ENCODE measurements at regions not wholly inside any gene's neighbourhood (a gene's known extent, or its start where the extent isn't known, plus 50 kb on each side); places are given as distances from the start of the nearest gene placed in this dataset.

DNA sequence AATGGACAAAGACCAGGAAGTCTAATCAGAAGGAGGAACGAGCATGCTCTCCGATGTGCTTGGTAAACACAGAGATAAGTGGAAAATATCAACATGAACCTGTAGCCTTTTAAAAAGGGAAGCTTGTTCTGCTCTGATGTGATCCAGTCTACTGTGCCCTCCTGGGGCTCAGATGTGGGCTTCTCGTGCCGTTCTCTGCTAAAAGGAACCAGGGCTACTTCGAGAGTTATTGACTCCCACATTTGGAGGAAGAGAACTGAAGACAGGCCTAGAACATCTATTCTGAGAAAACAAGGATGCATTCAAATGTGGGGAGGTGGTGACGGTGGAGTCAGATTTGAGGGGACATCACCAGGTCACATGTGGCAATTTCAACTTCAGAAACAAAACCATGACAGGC lies 325.4 kb downstream of the GLRX3 start:
- DNase-seq (ENCODE audit: low read depth in 2 of 2), result no peak

DNA sequence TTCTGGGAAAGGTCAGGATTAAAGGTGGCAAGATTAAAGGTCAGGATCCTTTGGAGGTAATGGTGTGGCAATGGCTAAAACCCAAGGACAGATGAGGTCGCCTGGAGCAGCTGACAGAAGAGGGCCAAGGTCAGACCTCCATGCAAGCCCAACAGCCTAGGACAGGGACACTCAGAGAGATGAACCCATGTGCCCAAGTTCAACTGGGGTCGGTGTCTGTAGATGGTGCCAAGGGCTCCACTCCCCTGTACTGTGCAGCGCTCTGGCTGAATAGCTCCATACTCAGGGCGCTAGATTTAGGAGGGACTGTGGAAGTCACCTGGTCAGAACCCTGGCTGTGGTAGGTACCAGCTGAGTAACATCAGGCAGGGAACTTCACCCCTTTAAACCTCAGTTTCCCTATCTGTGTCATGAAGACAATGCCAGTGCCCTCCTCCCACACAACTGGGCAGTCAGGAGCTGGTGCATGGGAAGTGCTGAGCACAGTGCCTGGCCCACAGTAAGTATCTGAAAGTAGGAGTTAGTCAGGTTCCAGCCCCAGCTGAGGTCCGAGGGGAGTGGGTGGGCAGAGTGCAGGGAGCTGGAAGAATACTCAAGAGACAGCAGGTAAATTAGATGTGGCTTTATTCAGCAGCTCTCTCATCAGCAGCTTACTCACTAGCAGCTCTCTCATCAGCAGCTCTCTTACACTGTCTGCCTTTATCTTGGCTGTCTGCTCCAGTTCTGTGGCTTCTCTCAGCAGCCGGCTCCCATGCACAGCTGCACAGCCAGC lies 327.1 kb downstream of the GLRX3 start:
- DNase-seq (ENCODE audit: low read depth in 2 of 2), result no peak

DNA sequence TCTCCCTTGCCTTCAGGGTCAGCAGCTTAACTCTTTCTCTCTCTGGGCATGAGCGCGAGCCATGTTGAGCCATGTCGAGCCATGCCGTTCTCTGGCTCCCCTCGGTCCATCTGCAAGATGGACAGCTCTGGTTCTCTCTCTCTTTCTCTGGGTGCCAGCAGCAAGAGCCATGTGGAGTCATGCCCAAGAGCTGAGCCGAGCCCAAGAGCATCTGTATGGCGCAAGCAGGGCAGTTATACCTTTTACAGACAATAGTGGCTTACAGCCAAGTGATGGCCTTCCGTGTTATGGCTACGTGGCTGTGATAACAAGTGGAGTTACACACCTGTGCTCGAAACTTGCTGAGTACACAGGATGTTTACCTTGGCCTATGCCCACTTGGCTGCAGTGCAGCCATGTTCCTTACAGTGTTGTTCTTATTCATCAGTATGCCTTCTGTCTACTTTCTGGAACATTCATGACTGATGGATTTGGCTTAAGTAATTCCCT lies 327.7 kb downstream of the GLRX3 start:
- no peak for DNase-seq (ENCODE audit: low read depth in 2 of 2)

DNA sequence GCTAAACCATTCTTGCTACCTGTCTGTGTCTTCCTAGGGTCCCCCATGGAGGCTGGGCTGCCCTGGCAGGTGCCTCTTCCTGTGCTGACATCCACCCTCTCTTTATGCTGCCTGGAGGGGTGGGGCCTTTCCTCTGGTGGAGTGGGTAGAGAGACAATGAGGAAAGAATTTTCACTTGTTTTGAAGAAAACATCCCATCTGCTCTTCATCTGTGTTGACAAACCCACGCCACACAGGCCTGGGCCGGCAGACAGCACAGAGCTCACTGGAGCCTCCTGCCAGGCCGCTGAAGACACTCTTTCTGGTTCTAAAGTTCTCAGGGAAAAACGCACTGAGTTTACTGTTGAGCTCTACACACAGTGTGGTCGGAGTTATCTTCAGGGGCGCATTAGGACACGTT lies 328.2 kb downstream of the GLRX3 start:
- no peak for DNase-seq (ENCODE audit: low read depth in 2 of 2)

DNA sequence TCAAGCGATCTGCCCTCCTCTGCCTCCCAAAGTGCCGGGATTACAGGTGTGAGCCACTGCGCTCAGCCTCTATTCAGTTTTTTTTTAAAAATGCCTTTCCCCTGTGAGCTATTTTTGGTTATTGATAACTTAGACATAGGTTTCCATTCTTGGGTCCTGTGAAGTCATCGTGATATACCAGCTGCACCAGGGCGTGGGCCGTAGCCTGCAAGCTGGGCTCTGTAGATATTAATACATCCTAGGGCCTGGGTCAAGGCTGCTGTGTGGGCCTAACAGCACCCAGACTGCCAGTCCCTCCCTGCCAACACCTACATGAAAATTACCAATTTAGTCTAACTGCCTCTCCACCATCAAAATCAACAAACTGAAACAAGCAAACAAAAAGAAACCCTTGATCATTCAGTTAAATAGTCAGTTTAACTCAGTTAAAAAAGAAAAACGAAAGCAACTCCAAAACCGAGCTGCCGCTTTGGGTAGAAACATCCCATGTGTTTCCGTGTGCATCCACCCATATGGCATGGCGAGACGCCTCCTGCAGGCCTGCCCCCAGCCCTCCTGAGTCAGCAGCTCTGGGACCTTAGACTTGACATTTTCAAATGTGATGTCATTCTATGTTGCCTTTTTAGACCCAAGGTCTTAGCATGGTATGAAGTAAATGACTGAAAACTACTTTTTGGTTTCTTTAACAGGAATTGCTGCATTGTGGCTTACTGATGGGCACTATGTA lies 330.2 kb downstream of the GLRX3 start:
- no peak for DNase-seq (ENCODE audit: low read depth in 2 of 2)

DNA sequence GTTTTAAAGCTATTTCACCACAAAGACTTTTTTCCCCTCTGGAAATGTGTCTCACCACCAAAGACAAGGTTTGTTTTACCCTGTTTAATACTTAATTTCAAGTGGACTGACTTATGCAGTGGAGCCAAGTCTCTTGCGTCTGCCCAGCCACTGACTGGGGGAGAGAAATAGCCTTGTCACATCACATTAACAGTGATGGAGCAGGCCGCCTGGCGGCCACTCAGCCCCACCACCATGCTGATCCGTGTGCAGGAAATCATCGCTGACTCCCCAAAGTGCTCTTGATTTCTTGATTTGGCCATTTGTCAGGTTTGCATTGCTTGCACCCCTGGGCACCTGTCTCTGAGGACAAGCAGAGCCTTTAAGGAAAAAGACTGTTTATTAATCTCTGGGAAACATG lies 334.1 kb downstream of the GLRX3 start:
- no peak for DNase-seq (ENCODE audit: low read depth in 2 of 2)

DNA sequence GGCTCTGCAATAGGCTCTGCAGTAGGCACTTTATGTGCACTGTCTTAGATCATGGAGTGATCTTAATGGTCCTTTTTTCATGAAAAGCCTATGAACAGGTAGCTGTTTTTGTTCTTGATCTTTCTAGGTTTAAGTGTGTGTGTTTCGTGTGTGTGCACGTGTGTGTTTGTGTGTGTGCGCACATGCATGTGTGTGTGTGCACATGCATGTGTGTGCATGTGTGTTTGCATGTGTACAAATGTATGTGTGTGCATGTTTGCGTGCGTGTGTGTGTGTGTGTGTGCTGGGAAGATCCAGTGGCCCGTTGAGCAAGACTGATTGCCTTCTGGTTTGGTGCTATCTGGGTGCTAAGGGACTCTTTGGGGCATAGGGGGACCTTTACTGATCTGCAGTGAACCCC lies 334.8 kb downstream of the GLRX3 start:
- DNase-seq (ENCODE audit: low read depth in 2 of 2), result no peak

DNA sequence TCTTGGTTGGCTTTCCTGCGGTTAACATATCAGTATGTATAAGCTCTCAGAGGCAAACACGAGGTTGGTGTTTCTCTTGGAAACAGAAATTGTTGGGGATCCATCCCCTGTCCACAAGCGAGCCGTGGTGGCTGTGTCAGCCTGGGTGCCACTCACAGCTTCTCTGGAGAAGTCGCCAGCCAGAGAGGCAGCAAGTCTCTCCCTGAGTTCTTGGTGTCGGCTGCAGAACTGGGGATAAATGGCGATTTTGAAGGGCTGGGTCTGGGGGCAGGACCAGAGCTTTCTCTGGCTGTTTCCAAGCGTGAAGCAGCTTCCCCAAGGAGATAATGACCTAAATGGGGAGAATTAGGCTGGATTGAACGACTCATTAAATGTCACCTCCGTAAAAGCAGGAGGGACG lies 335.3 kb downstream of the GLRX3 start:
- no peak for DNase-seq (ENCODE audit: low read depth in 2 of 2)

DNA sequence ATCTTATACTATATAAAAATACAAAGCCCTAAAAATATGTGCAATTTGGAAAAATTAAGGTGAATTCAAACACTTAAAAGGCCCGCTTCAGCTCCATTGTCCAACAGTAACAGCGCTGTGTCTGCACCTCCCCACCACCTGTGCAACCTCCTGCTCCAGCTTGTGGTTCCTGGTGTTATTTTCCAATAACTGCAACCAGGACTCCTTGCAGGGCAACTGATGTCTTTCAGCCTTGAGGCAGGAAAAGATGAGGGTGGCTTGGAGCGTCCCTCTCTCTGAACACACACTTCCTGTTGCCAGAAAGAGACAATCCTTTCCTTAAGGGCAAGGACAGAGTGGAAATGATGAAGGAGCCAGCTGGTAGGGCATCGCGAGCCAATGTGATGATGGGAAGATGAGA lies 336.0 kb downstream of the GLRX3 start:
- DNase-seq (ENCODE audit: low read depth in 2 of 2), result no peak

DNA sequence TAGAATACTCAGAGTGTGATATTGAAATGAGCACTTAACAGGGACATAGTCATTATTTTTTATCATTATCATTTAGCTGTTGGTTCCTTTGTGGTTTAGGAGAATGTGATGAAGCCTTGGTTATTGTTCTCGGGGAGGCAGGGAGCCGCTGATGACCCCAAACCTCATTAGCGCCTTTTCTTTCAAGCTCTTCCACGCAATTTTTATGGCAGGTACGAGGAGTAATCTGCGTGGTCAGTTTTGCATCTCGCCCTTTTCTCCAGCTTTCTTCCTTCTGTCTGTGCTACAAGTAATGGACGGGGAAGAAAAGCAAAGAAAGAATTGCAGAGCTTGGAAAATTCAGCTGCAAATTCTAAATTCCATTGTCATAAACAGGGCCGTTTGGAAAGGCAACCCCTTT lies 338.4 kb downstream of the GLRX3 start:
- DNase-seq (ENCODE audit: low read depth in 2 of 2), result no peak

DNA sequence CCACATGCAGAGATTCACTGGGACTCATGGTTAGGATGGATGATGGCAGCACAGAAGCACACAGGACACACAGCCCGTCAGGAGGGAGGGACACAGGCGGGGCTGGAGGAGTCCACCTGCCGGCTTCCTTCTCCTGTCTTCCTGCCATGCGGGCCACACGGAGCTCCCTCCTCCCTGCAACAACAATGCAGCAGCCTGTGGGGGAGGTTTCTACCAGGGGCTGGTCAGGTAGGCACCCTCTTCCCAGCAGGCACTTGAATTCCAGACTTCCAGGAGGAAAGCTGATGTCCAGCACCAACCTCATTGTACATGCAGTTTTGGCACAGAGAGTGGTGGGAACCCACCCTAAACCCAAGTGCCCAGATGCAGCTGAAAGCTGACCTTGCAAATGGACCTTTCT lies 341.2 kb downstream of the GLRX3 start:
- DNase-seq (ENCODE audit: low read depth in 2 of 2), result no peak

DNA sequence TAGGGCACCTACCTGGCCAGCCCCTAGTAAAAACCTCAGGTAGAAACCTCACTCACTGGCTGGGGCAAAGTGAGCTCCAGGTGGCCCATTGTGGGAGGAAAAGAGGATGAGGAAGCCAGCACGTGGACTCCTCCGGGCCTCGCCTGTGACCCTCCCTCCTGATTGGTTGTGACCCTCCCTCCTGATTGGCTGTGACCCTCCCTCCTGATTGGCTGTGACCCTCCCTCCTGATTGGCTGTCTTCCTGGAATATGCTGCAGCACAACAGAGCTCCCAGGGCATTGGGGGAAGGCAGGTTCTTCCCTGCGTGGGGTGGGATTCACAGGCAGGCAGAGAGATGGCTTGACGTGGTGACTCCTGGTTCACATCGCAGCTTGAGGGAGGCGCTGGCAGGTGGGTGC lies 343.0 kb downstream of the GLRX3 start:
- DNase-seq (ENCODE audit: low read depth in 2 of 2), result no peak

DNA sequence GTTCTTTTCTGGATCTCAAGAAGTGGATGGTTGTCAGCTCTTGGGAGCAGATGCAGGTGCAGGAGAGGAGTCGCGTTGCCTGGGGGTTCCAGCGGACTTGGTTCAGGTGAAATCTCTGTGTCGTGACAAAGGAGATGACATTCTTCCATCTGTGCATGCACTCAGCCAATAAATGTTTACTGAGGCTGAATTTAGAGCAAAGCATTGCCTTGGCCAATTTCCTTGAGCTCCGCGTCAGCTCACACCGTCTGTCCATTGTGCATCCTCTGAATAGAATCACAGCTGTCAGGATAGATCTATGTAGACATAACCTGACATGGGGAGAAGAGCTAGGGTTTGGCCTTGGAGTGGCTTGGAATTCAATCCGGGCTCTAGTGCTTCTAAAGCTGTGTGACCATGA lies 343.7 kb downstream of the GLRX3 start:
- no peak for DNase-seq (ENCODE audit: low read depth in 2 of 2)

DNA sequence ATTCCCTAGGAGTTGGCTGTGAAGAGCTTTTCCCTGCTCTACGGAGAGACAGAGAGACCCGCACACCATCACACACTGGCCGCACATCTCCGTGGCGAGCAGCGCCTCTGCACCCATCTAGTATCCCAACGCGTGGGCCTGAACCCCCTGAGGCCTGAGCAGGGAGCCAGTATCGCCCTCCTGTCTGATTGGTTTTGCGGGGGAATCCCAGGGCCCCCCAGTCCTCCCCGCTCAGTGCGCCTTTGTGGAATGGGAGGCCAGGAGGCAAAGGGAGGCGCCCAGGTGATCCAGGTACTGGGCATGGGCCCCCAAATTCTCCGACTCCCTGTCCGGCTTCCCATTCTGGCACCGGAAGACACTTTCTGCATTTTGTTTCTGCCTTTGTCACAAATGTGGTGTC lies 344.3 kb downstream of the GLRX3 start:
- no peak for DNase-seq (ENCODE audit: low read depth in 2 of 2)

DNA sequence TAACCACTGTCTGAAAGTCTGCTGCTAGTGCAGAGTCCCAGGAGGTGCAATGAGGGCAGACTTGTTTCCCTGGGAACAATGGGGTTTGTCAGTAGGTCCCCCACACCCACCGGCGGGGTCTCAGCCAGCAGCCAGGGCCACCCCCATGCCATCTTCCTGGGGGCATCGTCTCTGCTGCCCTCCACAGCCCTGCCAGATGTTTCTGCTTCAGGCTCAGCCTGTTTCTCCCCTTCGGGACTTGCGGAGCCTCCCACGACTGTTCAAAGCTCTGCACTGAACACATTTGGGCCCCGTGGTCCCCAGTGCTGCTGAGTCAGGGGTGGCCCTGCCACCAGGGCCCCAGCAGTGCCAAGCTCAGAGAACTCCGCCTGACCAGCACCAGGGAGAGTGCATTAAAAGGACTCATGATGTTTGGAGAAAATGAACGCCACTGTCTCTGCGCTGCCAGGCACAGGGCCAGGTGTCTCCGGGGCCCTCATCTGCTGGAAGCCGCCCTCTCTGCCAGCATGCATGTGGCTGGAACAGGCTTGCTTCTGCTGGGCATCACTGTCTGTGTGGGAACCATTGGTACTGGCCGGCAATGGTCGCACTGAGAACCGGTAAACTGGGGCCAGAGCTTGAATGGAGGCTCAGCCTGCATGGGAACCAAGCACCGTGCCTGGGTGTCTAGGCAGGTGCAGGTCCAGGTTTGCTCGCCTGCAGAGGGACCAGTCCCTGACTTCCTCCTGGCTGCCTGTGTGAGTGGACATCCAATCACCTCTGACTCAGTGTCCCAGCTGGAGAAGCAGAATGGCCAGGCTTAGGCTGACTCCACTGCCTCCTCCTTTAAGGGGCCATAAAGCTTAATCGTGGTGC lies 345.1 kb downstream of the GLRX3 start:
- DNase-seq (ENCODE audit: low read depth in 2 of 2), result no peak

DNA sequence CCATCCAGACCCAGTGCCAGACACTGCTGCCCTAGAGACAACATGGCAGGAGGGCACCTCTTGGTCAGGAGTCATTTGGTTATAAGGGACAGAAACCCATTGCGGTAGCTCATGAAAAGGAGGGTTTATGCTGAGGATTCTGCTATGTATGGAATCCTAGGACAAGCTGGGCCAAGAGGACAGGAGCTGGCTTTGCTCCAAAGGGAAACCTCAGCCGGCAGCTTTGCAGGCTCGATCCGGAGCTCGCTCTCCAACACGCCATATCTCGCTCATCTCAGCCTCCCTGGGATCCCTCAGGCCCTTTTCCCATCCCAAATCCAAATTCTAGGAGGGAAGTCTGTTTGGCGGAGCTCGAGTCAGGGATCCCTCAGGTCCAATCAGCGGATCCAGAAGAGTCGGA lies 345.7 kb downstream of the GLRX3 start:
- no peak for DNase-seq (ENCODE audit: low read depth in 2 of 2)

DNA sequence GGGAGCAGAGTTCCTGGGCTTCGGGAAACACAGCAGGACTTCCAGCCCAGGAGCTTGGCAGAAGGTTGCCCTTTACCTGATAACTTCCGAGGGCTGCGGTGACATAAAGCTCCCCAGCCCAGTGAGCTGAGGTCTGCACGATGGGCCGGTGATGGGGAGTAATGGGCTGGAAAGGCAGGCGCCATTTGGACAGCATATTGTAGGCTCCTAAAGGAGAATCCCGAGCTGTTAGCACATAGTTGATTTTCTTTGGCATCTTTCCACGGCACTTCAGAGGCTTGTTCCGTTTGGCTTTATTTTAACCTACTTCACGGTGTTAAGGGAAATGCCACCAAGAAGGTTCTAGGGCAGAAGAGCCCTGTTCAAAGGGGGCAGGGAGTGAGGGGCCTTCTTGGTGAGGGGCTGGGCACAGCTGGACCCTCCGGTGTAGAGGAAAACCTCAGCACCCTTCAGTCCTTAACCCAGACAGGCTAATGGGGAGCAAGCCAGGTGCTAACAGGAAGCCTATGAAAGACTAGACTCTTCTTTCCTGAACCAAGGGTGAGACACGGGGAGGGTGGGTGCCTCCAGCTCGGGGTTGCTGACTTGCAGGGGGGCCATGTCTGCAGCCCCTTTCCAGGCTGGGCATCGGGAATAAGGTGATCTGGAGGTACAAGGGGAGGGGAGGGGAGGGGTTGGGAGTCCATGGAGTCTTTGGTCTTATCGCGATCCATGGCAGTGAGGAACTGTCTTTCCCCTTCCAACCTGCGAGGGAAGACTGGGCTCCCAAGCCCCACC lies 347.7 kb downstream of the GLRX3 start:
- no peak for DNase-seq (ENCODE audit: low read depth in 2 of 2)

DNA sequence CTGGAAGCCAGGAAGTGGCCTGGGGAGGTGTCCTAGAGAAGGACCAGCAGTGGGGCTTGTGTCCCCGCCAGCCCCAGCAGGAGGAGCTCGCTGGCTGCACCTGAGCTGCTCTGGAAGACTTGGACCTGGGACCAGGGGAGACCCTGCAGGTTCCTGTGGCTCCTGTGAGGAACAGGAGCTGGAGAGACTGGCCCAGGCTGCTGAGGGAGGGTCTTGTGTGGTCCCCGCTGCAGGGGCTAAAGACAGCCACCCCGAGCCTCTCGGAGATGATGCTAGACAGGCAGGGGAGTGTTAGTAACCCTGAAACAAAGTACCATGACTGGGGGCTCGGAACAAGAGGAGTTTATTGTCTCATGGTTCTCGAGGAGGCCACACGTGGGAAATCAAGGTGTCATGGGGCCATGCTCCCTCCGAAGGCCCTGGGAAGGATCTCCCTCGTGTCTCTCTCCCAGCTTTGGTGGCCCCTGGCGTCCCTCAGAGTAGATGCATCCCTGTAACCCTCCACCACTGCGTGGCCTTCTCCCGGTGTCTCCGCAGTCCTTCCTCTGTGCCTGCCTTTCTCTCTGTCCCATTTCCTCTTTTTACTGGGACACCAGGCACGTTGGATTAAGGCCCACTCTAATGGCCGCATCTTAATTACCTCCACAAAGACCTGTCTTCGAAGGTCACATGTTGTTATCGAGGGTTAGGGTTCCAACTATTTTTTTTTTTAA lies 348.4 kb downstream of the GLRX3 start:
- no peak for DNase-seq (ENCODE audit: low read depth in 2 of 2)

DNA sequence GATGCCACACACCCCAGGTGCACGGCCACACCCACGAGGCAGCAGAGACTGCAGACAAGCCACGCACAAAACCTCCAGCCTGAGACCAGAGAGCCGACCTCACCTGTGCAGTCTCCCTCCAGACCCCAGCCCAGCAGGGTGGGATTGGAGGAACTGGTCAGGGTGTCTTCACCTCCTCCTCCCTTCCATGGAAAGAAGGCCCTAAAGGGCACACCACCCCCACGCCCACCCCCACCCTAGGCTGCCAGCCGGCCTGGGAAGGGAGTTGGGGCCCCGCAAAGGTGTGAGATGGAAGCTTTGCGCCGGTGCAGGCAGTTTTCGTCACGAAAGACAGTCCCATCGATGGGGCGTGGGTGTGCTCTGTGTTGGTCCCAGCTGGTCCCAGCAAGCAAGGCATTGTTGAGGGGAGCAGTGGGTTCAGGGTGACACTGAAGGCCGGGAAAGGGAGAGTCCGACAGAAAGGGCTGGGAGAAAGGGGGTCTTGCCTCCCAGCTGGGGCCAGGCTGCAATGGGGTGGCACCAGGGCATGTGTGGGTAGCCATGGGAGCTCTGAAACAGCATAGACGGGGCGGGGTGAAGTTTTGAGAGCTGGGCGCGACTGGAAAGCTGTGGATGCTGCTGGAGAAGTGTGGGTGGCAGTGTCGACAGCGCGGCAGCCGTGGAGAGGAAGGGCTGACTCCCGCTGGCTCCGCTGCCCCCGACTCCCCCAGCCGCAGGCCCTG lies 349.2 kb downstream of the GLRX3 start:
- no peak for DNase-seq (ENCODE audit: low read depth in 2 of 2)

Data from stimulated activated CD4-positive, alpha-beta T cell treated with anti-CD3 and anti-CD28 coated beads, Interleukin-12 subunit alpha, Interleukin-12 subunit beta, amount 100 ng/mL, for 24 hours (primary cell).